Loucy (cell line): ENCODE measurements at regions not wholly inside any gene's neighbourhood (a gene's known extent, or its start where the extent isn't known, plus 50 kb on each side); places are given as distances from the start of the nearest gene placed in this dataset.

Source experiments
- CTCF ChIP-seq: fragments of 200-600 bp; sonication (generic); conservative IDR thresholded peaks from 2 replicates; pipeline ENCODE4 v1.5.1; 2014; ENCODE audit warnings: mild to moderate bottlenecking, antibody characterized with exemption, low read length
- EZH2phosphoT487 ChIP-seq: fragments of 200-600 bp; IDR thresholded peaks from 2 replicates; pipeline ENCODE4 v1.6.1; 2018; ENCODE audit warnings: antibody characterized with exemption, mild to moderate bottlenecking, moderate library complexity, borderline replicate concordance

- no peak for TF ChIP-seq CTCF
- no peak for TF ChIP-seq EZH2phosphoT487
These were observed 275.5 kb downstream of the CNTN3 start for GRCh38 chr3:74338998-74339397.
